GM19238 (cell line): ENCODE measurements at regions not wholly inside any gene's neighbourhood (a gene's known extent, or its start where the extent isn't known, plus 50 kb on each side); places are given as distances from the start of the nearest gene placed in this dataset.

Experiments used
- DNase-seq: peaks from one replicate; pipeline ENCODE4 v3.0.0; 2011; ENCODE audit warnings: low spot score; ENCODE audit not compliant: insufficient read length

DNA sequence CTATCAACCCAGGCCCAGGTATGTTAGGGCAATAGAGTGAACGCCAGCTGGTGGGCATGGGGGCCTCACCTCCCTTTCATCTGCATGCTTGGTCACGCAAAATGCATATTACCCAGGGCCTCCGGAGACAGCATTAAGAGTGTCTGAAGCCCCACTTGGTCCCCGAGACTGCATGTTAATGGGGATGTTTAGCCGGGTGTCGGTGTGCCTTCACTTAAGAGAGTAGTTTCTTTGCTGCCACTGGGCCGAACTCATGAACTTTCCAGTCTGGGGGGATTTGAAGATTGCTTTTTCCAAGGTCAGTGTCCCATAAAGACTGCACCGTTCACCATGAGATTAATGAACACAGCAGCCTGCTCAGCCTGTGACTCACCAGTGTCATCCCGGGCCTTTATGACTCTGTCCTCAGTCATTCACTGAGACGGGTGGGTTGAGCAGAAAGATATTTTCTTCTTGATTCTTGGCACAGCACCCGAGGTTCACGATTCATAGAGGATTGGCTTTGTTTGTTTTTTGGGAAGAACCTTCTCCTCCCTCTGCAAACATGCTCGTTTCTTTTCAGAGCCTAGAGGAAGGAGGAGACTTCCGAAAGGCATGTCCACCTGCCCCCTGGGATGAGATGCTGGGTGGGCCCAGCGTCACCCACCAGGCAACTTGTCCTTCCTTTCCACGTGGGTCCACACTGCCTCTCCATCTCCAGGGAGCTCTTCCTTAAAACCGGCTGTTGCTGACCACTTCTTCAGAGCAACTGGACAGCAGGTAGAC lies 199.1 kb downstream of the GLI2 start:
- DNase-seq, result no peak

DNA sequence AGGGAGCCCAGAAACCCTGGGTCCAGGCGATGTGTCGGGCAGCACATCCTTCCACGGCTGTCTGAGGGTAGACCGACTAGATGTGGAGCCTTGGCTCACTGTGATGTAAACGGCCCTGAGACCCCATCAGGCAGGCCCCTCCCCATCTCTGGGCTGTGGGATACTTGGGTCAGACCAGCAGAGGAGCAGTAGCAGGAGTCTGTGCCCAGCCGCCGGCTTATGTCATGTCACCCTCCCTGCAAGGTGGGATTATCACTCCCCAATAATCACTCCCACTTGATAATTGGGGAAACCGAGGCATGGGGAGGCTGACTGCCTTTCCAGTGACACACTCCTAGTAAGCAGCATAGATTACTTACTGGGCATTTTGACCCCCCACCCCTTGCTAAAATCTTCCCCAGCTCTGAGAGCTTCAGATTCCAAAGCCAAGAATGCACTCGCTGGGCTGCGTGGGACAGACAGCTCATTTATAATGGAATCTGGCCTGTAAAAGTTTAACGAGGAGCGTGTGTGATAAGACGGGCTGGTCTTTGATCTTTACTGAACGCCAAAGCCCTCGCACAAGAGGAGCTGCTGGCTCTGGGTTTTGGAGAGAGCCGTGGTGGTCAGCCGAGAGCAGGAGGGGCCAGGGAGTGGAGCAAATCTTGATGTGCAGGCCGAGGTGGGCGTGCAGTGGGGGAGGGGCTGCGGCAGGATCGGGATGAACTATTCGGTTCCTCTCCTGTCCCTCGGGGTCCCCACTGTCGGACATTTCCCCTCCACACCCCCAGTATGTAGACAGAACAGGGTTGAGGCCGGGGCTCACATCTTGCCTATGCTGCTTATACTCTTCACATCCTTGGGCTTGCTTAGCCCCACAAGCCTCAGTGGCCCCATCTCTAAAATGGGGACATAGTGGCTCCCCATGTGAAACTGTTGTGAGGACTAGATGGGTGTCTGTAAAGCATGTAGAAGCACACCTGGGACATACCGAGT lies 200.0 kb downstream of the GLI2 start:
- no peak for DNase-seq

DNA sequence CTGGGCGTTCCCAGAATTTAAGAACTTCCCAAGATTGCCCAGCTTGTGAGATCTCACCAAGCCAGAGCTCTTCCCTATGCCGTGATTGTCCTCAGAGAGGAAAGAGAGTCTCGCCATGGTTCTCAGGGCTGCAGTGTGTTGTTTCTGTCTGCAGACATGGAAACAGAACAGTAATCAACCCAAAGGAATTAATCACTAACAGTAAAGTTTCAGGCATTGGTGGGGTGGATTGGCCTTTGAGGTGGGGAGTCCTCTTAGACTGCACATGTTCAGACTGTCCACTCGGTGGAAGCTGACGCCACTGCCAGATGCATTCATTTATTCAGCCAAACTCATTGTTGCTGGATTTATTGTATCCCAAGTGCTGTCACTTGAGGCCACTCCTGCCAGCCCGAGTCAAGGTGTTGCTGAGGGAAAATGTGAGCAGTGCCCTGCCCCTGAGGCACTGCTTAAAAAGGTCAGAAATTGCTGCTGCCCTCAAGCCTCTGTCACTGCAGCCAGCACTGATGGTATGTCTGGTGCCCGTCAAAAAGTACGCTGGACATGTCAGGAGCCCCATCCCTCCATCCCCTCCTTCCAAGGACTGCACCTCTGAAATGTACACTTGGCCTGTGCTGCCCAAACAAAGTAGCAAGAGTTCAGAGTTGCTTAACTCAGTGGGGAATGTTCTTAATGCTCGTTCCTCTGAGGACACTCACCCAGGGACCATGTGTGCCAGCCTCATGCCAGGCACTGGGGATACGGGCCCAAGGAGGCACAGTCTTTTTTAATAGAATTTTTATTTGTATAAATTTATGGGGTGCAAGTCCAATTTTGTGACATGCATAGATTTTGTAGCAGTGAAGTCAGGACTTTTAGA lies 201.0 kb downstream of the GLI2 start:
- no peak for DNase-seq

DNA sequence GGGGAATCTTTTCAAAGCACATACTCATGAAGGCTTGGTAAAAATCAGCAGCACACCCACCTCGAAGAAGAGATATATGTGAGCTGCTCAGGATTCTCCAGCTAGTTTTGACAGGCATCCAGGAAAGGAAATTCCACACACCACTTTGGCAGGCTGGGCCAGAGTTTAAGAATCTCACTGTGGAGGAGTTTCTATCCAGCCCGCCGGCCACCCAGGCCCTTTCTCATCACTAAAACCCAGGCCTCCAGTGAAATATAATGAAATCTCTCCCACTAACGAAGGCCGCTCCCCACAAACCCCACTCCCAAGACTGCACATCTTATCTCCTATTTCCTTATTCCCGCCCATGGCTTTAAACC lies 202.0 kb downstream of the GLI2 start:
- DNase-seq, result no peak

DNA sequence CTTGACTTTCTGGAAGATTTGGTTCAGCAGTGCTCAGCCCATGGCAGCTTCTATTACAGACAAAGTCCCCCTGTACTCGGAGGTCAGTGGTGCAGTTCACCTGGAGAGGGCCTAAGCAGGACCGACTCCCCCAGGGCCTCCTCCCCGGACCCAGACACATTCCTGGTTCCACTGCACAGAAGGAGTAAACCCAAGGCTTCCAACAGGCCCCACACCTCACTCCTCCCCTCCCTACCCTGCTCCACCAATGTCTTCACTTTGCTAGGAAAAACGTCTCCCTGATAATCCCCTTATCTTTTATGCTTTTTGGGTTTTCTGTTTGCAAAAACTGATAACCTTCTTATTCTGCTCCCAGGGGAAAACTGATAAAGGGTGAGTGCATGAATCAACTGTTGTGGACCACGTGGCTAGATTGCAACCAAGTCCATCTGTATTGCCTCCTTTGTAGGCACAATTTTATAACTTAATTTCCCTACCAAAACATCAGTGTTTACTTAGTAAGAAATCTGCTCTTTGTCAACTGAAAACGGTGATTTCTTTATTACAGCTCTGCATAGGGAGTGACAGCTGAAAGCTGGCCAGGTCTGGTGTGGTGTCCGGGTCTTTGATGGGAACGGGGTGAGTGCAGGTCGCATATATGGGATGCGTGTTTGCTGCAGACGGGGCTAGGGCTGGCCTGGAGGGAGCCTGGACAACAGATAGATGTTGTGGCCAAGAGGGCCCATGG lies 202.5 kb downstream of the GLI2 start:
- no peak for DNase-seq

DNA sequence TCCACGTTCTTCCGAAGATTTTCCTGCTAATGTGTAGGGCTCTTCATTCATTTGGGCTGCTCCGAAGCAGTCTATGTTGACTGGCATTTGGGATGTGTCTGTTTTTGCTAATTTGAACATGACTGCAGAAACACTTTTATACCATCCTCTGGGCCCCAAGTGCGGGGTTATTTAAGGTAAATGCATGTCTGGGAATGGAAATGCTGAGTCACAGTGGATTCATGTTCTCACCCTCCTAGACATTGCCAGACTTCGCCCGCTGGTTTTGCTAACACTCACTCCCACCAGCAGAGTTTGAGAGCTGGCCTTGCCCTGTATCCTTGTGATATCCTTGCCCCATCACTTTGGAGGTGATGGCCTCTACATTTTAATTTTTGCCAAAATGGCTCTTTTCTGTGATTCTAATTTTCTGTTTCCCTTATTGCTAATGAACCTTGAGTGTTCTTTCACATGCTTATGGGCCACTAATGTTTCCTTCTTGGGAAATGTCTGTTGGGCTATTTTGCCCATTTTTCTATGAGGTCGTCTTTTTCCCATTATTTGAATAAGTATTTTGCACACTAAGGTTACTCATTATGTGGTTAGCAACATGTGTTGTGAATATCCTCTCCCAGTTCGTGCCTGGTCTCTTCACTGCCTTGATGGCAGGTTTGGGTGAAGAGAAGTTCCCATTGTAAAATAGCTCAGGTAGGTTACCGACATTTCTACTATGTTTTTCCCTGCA lies 204.1 kb downstream of the GLI2 start:
- DNase-seq, result no peak

DNA sequence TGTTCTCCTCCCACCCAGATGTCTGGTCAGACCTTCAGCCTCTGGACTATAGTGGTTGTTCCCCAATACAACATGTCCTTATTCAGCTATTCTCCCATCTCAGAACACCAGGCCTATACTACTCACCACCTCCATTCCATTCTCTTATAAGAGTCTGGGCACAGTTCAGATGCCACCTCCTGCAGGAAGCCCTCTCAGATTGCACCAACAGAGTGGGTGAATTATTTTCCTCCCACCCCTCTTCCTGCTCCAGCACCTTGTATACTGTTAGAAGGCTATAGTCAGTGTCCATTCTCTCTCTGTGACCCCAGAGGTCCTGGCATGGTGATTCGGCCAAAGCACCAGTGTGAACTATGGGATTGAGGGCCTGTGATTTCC lies 204.6 kb downstream of the GLI2 start:
- no peak for DNase-seq

DNA sequence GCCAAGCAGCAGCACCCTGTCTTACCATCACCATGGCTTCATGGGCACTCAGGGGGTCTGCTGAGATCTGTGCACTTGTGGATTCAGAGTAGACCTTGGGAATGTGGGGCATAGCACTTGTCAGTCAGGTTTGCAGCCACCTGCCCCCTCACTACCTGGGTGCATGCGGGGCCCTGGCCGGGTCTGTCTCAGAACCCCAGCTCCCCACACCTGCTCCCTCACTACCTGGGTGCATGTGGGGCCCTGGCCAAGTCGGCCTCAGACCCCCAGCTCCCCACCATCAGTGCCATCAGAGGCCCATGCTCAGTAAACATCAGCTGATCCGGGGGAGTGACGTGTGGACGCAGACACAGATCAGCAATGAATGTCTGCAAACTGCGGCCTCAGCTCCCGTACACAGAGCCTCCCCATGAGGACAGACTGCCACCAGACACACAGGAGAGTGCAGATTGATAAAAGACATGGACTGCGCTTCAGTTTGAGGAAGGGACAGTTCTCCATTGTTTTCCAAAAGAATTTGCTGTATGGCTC lies 205.1 kb downstream of the GLI2 start:
- DNase-seq, result no peak

DNA sequence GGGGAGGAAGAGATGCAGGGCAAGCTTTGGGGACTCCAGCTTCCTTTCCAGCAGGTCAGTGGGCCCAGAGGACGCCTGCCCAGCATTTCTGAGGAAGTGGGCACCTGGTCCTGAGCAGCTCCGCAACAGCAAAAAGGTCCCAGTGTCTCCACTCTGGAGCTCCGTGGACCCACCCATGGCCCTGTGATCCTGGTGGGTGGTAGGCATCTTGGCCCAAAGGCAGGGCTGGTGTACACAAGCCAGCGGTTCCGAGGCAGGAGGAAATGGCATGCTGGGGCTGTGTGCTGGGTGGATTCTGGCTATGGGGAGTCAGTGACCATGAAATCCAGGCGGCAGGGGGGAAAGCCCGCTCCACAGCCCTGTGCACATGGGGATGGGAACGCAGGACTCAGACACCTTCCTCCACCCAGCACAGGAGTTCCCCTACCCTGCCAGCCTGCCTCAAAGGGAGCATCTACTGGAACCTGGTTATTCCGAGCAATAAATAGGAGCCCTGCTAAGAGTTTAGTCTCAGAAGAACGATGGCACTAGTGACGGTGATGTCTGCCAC lies 206.0 kb downstream of the GLI2 start:
- DNase-seq, result no peak

DNA sequence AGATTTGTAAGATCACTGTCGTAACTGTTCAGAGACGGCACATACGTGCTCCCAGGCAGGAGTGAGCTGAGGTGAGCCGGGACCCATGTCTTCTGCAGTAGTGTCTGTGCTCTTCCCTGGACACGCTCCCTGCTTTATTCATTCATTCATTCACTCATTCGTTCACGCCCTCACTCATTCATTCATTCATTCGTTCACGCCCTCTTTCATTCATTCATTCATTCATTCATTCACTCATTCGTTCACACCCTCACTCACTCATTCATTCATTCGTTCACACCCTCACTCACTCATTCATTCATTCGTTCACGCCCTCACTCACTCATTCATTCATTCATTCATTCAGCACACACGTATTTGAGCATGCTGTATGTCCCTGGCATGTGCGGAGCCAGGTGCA lies 207.0 kb downstream of the GLI2 start:
- no peak for DNase-seq

DNA sequence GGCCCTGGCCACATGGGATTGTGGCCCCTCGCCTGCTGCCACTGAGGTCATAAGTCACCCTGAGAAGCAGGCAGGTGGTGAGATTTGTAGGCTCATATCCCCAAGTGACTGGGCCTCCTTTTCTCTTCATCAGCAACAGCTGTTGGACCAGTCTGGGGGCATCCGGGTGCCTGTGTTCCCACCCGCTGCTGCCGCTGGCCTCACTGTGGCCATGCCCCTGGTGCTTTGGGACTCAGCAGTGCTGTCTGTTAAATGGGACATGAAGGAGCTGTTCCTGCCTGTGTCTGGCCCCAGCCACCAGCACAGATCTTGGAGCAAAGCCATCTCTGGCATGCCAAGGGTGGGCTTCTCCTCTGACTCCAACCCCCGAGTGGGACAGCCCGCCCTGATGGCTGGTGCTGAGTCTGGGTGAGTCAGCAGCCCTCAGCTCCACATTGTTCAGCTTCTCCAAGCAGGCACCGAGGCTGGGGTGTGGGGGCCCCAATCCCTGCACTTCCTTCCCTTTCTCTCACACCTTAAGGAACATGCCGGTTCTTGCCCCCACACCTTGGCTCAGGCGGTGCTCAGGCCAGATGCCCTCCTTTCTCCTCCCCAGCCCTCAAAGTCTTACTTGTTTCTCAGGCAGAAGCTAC lies 207.9 kb downstream of the GLI2 start:
- no peak for DNase-seq

DNA sequence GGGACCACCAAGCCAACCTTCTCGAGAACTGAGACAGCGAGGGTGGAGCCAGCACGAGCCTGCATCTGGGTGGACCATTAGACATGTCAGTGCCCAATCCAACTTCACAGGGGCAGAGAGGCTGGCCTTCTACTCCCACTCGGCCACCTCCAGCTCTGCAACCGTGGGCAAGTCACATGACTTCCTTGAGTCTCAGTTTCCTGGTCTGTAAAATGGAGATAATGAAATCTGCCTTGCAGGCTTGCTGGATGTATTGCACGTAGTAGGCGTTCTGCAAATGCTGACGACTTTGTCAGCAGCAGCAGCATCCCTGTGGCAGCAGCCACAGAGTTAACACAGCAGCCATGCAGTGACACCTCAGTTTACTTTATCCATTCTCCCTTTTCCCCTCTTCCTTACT lies 208.9 kb downstream of the GLI2 start:
- no peak for DNase-seq

DNA sequence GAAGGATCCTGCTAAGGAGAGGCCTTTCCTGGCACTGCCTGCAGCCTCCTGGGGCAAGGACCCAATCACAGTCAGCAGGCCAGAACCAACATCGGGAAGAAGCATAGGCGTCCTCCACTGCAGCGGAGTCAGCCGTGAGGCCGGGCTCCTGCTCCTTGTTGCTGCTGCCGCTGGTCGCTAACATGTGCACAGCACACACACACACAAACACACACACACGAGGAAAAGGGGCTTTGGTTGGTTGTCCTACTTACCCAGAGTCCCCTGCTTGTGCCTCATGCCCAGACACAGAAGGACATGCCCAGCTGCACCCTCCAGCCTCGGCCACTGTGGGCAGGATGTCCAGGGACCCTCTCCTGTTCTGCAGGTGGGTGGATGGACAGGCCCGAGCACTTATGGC lies 209.4 kb downstream of the GLI2 start:
- DNase-seq, result no peak

DNA sequence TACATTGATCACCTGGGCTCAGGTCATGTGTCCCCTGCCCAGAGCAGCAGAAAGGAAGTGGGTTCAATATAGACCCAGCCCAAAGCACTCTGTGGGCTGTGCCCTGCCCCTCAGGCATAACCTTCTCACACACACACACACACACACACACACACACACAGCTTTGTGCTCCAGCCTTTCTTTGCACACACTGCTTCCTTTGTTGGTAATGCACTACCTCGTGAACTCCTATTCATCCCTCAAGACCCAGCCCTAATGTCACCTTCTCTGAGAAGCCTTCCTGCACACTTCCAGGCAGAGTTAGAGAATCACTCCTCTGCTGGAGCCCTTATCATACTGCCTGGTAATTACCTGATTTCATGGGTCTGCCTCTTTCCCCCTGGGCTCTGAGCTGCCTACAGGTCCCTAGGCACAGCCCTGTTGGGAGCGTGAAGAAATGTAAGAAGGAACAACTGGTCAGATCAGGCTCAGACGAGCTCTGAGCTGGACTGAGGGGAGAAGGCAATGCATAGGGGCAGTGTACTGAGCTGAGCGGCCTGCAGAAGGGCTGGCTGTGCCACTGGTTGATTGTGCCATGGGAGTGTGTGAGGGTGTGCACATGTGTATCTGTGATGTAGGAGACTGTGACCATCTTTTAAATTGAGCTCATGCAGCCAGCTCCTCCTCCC lies 210.3 kb downstream of the GLI2 start:
- DNase-seq, result no peak

DNA sequence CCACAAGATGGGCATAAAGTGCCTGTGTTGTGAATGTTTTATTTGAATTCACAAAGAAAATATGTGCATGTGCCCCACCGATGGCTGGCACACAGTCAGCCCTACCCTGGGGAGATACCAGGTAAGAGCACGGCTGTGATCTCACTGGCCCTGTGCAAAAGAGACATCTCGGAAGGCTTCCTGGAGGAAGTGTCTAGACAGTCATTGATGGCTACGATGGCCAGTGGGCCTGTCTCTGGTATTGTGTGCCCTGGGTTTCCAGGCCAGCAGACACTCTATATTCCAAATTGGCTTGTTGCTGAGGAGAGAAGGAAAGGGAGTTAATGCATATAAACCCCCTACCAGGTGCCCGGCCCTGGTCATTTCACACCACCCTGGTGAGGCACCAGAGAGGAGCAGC lies 211.7 kb downstream of the GLI2 start:
- DNase-seq, result no peak

DNA sequence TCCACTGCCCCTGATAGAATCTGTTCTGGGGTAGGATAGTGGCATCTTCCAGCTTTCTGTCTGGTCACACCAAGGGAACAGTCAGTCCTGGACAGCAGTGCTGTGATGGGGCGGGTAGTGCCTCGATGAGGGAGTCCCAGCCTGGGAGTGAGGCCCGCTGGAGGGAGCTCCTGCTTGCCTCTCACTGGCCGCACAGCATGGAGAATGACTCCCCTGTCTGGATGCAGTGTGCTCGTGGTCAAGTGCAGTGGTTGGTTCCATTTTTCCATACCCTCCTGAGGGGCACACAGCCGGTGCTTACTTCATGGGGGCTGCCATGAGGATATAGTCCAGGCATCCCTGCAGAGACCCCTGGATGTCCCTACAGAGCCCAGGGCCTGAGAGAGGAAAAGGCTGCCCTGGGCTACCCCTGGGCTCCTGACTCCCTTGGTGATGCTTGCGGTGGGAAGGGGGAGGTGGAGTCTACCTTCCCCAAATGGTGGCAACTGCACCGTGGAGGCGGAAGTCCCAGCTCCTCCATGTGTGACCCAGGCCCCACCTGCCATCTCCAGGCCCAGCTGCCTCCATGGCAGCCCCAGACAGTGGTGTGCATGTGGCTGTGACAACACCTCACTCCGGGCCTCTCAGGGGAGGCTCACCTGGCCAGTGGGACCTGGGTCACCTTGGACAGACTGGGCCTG lies 212.5 kb downstream of the GLI2 start:
- no peak for DNase-seq

DNA sequence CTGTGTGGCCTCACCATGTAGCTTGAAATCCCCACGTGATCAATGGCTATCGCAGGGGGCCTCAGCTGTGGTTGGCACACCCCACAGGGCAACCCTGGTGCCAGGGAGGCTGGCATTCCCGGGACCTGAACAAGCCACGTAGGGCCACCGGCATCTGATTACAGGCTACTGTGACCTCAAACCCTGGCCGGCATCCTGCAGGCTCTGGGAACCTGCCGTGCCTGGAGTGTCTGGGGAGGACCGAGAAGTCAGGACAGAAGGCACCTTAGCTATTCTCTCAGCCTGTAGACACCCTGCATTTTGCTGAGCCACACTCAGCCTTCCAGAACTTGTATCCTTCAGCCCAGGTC lies 213.0 kb downstream of the GLI2 start:
- DNase-seq, result no peak
